ENCODE measurements at regions not wholly inside any gene's neighbourhood (a gene's known extent, or its start where the extent isn't known, plus 50 kb on each side); places are given as distances from the start of the nearest gene placed in this dataset.

DNA sequence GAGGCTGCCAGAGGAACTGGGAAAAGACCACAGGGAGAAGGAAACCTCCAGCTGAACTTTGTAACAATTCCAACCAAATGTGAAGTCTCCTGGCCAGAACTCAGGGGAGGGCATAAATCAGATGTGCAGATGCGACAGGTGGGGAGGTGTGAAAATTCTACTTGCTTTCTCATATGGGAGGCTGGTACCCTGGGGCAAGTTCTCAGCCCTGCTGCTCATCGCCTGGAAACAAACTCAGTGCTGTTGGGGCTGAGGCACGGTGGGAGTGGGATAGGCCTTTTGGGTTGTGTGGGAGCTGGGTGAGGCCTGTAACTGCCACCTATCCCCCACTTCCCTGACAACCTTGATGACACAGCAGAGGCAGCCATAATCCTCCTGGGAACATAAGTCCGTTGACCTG is 179.6 kb downstream of the ASB1 start:
- TF ChIP-seq, protein P1, sequence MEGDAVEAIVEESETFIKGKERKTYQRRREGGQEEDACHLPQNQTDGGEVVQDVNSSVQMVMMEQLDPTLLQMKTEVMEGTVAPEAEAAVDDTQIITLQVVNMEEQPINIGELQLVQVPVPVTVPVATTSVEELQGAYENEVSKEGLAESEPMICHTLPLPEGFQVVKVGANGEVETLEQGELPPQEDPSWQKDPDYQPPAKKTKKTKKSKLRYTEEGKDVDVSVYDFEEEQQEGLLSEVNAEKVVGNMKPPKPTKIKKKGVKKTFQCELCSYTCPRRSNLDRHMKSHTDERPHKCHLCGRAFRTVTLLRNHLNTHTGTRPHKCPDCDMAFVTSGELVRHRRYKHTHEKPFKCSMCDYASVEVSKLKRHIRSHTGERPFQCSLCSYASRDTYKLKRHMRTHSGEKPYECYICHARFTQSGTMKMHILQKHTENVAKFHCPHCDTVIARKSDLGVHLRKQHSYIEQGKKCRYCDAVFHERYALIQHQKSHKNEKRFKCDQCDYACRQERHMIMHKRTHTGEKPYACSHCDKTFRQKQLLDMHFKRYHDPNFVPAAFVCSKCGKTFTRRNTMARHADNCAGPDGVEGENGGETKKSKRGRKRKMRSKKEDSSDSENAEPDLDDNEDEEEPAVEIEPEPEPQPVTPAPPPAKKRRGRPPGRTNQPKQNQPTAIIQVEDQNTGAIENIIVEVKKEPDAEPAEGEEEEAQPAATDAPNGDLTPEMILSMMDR (IDR thresholded peaks at IDR 0.05): no peak
- no peak for TF ChIP-seq POLR2A (IDR thresholded peaks at IDR 0.05)
